Activated CD4-positive, CD25-positive, alpha-beta regulatory T cell treated with anti-CD3 and anti-CD28 coated beads, Interleukin-2, amount 50 U/mL, for 72 hours (primary cell): ENCODE measurements at regions not wholly inside any gene's neighbourhood (a gene's known extent, or its start where the extent isn't known, plus 50 kb on each side); places are given as distances from the start of the nearest gene placed in this dataset.
"Not testable (repeated sequence)": the region's sequence is repeated elsewhere in the genome, so short reads cannot be mapped to it uniquely, and the experiment has no call there.

ENCODE experiments used
- DNase-seq: peaks from one replicate; pipeline ENCODE4 v3.0.0; 2021

DNA sequence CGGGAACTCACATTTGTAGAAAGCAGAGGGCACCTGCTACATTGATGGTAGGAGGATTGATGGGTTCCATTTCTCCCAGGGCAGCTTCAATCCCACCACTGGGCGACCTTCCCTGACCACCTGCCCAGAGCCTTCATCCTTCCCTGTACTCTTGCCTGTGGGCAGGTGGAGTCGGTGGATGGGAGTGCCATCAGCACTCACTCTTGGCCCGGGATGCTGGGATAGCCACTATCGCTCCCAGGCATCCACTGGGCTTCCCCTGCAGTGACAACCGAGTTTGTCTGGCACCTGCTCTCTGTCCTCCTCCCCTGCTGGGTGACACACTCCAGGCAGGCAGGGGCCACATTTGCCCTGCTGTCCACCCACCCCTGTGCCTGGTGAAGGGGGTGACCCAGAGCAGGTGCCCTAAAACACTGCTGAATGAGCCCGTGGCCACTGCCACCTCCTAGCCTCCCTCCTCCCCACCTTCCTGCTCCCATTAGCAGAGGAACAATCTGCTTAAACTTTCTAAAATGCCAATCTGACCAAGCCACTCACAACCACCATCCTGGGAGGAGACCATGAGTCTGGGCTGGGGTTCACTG lies 604.7 kb downstream of the TBC1D22A start:
- peak; percentile 11 for DNase-seq

GRCh38 chr22:47366026-47366767 lies 603.7 kb downstream of the TBC1D22A start:
- peak; percentile 8 for DNase-seq

- no peak for DNase-seq
These were observed 598.8 kb downstream of the TBC1D22A start for GRCh38 chr22:47361247-47361646.

DNA sequence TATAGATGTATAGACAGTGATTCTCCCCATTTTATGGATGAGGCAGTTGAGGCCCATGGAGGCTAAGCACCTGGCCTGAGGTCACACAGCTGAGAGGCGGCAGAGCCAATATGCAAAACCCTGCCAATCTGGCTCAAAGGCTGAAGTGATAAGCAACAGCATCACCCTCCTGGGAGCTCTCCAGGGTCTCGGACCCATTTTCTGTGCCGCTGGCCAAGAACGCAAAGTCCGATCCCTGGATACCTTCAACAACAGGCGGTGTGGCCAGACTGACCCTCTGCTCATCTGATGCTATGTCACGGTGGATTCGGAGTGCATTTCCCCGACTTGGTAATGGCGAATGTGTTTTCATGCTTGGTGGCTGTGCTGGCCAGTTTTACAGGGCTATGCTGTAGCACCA lies 595.0 kb downstream of the TBC1D22A start:
- no peak for DNase-seq

- DNase-seq: no peak
These were observed 594.6 kb downstream of the TBC1D22A start for GRCh38 chr22:47357086-47357485.

DNA sequence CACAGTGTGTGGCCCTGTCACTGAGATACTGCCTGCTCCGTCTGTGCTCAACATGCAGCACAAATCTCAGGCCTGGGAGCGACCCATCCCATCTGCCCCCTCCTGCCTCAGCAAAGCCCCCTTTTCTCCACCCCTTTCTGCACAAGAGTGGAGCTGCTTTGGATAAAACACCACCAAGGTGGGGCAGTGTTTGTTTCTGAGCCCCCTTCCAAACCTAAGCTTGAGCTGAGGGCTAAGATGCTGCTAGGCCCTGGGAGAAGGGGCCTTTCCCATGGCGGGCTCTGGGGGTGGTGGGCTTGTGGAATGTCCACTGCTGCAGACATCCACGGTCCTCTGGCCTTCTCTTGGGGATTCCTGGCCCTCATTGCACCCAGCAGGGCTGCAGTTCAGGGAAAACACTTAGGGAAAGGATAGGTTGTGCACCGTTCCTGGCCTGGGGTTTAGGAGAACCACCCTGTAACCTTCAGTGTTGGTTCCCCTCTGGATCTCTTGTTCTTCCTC lies 594.1 kb downstream of the TBC1D22A start:
- DNase-seq: no peak

- no peak for DNase-seq
These were observed 593.5 kb downstream of the TBC1D22A start for GRCh38 chr22:47355776-47356510.

- no peak for DNase-seq
These were observed 592.9 kb downstream of the TBC1D22A start for GRCh38 chr22:47355388-47355725.

- DNase-seq: no peak
These were observed 592.4 kb downstream of the TBC1D22A start for GRCh38 chr22:47354668-47355387.

GRCh38 chr22:47352920-47353700 lies 590.7 kb downstream of the TBC1D22A start:
- no peak for DNase-seq

DNA sequence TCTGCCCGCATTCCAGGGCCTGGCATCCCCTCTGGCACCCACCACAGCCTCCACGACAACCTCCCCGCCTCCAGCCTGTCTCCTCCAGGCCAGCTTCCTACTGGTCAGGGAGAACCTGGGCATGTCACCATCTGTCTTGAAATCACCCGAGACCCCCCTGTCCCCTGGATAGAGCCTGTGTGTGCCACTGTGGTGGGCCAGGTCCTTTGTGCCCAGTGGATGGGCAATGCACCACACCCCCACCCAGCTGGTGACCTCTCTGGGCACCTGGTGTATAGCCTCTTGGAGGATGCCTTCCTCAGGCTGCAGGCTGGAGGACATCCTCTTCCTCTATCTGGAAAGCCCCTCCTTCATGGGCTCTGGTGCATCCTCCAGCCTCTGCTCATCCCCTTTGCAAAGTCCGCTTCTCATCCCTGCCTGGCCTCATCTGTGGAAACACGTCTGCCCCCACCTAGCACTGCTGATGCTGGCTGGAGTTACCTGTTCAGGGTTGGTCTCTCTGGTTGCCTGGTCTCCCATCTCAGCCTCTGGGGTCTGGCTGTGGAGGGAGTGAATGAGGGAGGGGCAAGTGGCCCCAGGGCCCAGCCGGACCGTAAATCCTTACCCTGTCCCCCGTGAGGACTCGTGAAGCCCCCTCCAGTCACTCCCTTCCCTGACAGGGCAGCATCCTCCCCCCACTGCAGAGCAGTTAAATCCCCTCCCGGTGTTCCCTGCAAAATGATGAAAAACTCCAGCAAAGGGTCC lies 589.6 kb downstream of the TBC1D22A start:
- no peak for DNase-seq

DNA sequence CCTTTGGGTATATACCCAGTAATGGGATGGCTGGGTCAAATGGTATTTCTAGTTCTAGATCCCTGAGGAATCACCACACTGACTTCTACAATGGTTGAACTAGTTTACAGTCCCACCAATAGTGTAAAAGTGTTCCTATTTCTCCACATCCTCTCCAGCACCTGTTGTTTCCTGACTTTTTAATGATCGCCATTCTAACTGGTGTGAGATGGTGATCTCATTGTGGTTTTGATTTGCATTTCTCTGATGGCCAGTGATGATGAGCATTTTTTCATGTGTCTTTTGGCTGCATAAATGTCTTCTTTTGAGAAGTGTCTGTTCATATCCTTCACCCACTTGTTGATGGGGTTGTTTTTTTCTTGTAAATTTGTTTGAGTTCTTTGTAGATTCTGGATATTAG lies 583.8 kb downstream of the TBC1D22A start:
- not testable (repeated sequence) for DNase-seq

DNA sequence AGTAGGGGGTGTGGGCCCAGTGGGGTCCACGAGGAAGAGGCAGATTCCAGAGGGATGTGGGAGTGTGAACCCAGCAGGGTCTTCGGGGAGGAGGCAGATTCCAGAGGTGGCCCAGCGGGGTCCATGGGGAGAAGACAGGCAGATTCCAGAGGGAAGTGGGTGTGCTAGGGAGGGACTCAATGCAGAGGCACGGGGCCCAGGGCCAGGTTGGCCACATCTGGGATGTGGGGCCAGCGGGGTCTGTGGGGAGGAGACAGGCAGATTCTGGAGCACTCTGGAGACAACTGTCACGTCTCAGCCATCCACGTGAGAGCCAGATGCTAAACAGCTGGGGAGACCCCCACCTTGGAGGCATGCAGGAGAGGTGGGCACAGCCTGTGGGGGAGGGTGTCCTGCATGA lies 582.6 kb downstream of the TBC1D22A start:
- DNase-seq: no peak

DNA sequence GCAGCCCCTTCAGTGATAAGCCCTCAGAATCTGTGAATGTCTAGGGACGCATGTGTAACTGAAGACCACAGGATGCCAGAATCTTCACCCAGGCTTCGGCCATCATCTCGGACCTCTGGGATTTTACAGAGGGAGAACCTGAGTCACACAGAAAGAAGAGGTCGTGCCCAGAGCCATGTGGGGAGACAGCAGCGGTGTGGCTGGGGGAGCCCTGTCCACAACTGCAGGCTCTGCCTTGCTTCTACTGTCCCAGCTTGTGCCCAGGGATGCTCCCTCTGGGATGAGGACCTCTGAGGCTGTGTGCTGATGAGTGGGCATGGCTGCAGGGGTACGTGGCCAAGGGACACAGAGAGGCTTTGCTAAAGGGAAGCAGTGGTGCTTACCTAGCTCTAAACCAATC lies 582.0 kb downstream of the TBC1D22A start:
- DNase-seq: no peak

DNA sequence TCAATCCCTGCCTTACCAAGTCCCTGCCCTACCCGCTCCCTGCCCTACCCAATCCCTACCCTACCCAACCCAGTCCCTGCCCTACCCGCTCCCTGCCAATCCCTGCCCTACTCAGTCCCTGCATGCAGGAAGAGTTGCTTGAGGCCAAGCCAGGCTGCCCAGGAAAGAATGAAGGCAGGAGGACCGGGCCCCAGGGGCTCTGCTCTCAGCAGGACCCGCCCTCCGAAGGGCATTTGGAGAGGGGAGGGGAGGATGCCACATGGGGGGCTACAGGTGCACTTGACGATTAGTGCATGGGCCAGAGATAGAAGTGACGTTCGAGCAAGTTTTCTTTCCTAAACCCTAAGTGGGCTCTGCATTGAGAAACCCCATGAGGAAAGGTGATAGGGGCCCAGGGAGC lies 581.2 kb downstream of the TBC1D22A start:
- DNase-seq: no peak

- DNase-seq: no peak
These were observed 580.0 kb downstream of the TBC1D22A start for GRCh38 chr22:47342446-47342845.

DNA sequence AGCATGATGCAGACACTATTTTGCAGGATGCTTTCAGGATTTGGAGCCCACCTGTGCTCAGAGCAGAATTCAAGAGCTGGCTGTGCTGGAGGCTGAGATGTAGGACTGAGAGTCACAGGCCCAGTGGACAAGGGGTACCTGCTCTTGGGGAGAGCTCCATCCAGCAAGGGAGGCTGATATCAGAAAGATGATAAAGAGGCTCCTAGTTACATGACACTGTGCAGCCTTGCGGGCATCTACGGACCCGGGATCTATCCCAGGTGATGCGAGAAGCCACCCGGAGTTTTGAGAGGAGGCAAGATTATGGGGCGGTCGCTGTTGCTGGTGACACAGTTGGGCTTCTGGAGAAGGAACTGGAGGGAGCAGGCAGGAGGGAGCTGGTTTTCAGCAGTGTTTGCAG lies 579.0 kb downstream of the TBC1D22A start:
- no peak for DNase-seq

GRCh38 chr22:47340851-47341436 lies 578.5 kb downstream of the TBC1D22A start:
- DNase-seq: no peak

GRCh38 chr22:47337161-47337621 lies 574.7 kb downstream of the TBC1D22A start:
- no peak for DNase-seq

- DNase-seq: no peak
These were observed 573.5 kb downstream of the TBC1D22A start for GRCh38 chr22:47335958-47336357.

GRCh38 chr22:47335460-47335859 lies 573.0 kb downstream of the TBC1D22A start:
- no peak for DNase-seq
